Karpas-422 (cell line): ENCODE measurements at regions not wholly inside any gene's neighbourhood (a gene's known extent, or its start where the extent isn't known, plus 50 kb on each side); places are given as distances from the start of the nearest gene placed in this dataset.
"Not testable (repeated sequence)": the region's sequence is repeated elsewhere in the genome, so short reads cannot be mapped to it uniquely, and the experiment has no call there.

Source experiments
- DNase-seq: peaks from one replicate; pipeline ENCODE4 v3.0.0-alpha.2; 2015
- H2AFZ ChIP-seq: fragments of 200-600 bp; sonication (generic); 2 replicates; pipeline ENCODE4 v1.6.1; 2014; ENCODE audit warnings: antibody characterized with exemption, low read length, mixed read lengths
- H3K27ac ChIP-seq: fragments of 200-600 bp; sonication (generic); 2 replicates; pipeline ENCODE4 v1.5.1; 2014; ENCODE audit warnings: mild to moderate bottlenecking, low read length, moderate library complexity
- H3K27me3 ChIP-seq: fragments of 200-600 bp; sonication (generic); 2 replicates; pipeline ENCODE4 v1.6.1; 2014; ENCODE audit warnings: low read length, mixed read lengths
- H3K36me3 ChIP-seq: fragments of 200-600 bp; sonication (generic); 2 replicates; pipeline ENCODE4 v1.6.1; 2014; ENCODE audit warnings: low read length, mixed read lengths; ENCODE audit not compliant: insufficient read depth
- H3K4me1 ChIP-seq: fragments of 200-600 bp; sonication (generic); 2 replicates; pipeline ENCODE4 v1.6.1; 2014; ENCODE audit warnings: mild to moderate bottlenecking, low read length, mixed read lengths
- H3K4me2 ChIP-seq: fragments of 200-600 bp; sonication (generic); 2 replicates; pipeline ENCODE4 v1.6.1; 2014; ENCODE audit warnings: low read length, low read depth, mild to moderate bottlenecking; ENCODE audit not compliant: poor library complexity, severe bottlenecking
- H3K4me3 ChIP-seq: fragments of 200-600 bp; sonication (generic); 2 replicates; pipeline ENCODE4 v1.5.1; 2014; ENCODE audit warnings: mild to moderate bottlenecking, antibody characterized with exemption, low read length, mixed read lengths
- H3K79me2 ChIP-seq: fragments of 200-600 bp; sonication (generic); 2 replicates; pipeline ENCODE4 v1.6.1; 2014; ENCODE audit warnings: mild to moderate bottlenecking, low read length, mixed read lengths
- H3K9ac ChIP-seq: fragments of 200-600 bp; sonication (generic); 2 replicates; pipeline ENCODE4 v1.6.0; 2014; ENCODE audit warnings: low read length
- H3K9me2 ChIP-seq: fragments of 200-600 bp; sonication (generic), shearing (Covaris generic); replicated peaks from 2 replicates; pipeline ENCODE4 v1.6.0; 2014; ENCODE audit warnings: mild to moderate bottlenecking, low read length, moderate library complexity; ENCODE audit not compliant: insufficient read depth
- H3K9me3 ChIP-seq: fragments of 300-700, 200-600 bp; sonication (generic); 2 replicates; pipeline ENCODE4 v1.6.1; 2014; ENCODE audit warnings: low read length, mixed read lengths
- H4K20me1 ChIP-seq: fragments of 200-600 bp; sonication (generic); 2 replicates; pipeline ENCODE4 v1.6.1; 2014; ENCODE audit warnings: mild to moderate bottlenecking, antibody characterized with exemption, low read length, low read depth; ENCODE audit not compliant: insufficient read depth

- Histone ChIP-seq H3K36me3 (no peaks in the 10 kb centered on the region), H2AFZ (no peak overlapping the region), H3K4me2 (no peak overlapping the region), H3K79me2 (no peaks in the 10 kb centered on the region), H3K27me3 (no peaks in the 10 kb centered on the region), H3K9me2 (no peaks in the 10 kb centered on the region), H3K4me1 (no peaks in the 10 kb centered on the region), H3K9me3 (peaks cover 13% of the 10 kb centered on the region; the same call in 1 of the 2 replicates), H3K27ac (no peak overlapping the region), H4K20me1 (no peaks in the 10 kb centered on the region), H3K4me3 (no peak overlapping the region), H3K9ac (no peak overlapping the region)
- no peak for DNase-seq
Measured at GRCh38 chr3:22691856-22692628, 511.1 kb upstream of the UBE2E2 start.

DNA sequence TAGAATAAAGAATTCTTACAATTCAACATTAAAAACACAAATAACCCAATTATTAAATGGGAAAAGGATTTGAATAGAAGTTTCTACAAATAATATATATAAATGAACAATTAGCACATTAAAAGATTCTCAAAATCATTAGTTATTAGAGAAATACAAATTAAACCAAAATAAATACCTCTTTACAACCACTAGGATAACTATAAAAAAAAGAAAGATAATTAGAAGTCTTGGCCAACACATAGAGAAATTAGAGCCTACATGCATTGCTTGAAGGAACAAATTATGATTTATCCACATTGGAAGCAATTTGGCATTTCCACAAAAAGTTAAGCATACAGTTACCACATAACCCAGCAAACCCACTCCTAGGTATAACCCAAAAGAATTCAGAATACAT lies 502.3 kb upstream of the UBE2E2 start:
- Histone ChIP-seq H3K9me3 (peaks cover 8% of the 10 kb centered on the region; the same call in 1 of the 2 replicates), H4K20me1 (no peaks in the 10 kb centered on the region), H3K36me3 (no peaks in the 10 kb centered on the region)

DNA sequence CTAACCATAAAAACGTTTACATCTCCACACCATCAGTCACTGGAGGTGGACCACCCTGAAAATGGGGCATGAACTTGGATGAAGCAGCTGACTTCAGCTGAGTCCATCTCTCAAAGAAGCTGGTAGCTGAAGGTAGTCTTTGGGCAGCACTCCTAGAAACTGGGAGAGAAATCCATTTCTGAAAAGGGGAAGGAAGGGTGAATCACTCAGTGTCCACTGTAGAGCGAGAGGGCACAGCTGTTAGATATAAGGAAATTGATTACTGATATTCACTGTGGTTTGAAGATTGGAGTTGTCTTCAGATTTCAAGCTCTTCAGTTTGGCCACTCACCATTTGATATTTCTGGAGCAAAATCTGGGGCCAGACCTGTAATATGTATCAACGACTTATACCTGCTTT lies 499.0 kb upstream of the UBE2E2 start:
- Histone ChIP-seq H3K4me2 (no peak overlapping the region), H3K27me3 (no peaks in the 10 kb centered on the region), H3K4me3 (no peak overlapping the region), H4K20me1 (no peaks in the 10 kb centered on the region), H3K9me3 (no peaks in the 10 kb centered on the region; the same call in 1 of the 2 replicates), H3K27ac (no peak overlapping the region), H2AFZ (no peak overlapping the region), H3K9me2 (no peaks in the 10 kb centered on the region), H3K79me2 (no peaks in the 10 kb centered on the region), H3K36me3 (no peaks in the 10 kb centered on the region), H3K9ac (no peak overlapping the region), H3K4me1 (no peaks in the 10 kb centered on the region)
- no peak for DNase-seq

More for the DNA sequence above, 502.3 kb upstream of the UBE2E2 start:
- no peaks in the 10 kb centered on the region for H3K4me1 ChIP-seq
- H3K9ac ChIP-seq, result no peak overlapping the region
- no peak overlapping the region for H3K4me2 ChIP-seq
- H3K9me2 ChIP-seq, result no peaks in the 10 kb centered on the region
- H3K27ac ChIP-seq, result no peak overlapping the region
- H3K4me3 ChIP-seq, result no peak overlapping the region
- no peaks in the 10 kb centered on the region for H3K27me3 ChIP-seq
- H2AFZ ChIP-seq, result no peak overlapping the region
- no peak for DNase-seq
- H3K79me2 ChIP-seq, result no peaks in the 10 kb centered on the region

DNA sequence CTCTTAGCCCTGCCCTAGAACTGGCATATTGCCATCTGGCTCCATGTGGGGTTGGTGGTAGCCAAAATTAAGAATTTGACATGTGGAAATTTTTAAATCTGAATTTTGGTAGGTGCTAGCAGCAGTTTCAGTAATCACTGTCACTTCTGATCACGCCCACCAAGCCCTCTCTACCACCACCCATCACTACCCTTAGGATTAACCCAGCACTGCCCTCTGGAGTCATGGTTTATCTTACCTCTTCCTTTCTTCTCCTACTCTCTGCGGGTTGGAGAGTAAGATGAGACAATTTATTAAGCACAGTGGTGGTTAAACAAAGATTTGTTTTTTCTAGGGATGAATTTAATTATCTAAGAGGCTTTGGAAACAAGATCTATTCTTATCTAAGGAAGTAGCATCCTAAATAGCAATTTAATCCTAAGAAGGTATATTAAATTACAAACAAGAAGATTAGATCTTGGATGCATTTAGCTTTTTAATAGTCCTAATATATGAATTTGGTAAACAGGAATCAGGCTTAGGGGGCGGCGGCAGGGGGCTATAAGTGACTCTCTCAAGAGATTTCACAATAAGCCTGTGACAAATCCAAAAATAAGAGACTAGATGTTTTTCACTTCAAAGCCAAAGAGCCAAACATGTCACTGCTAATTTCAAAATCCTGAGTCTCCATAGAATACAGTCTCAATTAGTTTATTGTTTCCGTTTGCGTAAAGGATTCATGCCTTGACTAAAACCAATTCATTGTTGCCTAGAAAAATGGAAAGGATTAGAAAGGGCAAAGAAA lies 498.4 kb upstream of the UBE2E2 start:
- no peak for DNase-seq
- H3K27me3 ChIP-seq, result no peaks in the 10 kb centered on the region
- H4K20me1 ChIP-seq, result no peaks in the 10 kb centered on the region
- no peaks in the 10 kb centered on the region for H3K9me2 ChIP-seq
- H3K9me3 ChIP-seq, result no peaks in the 10 kb centered on the region; the same call in 1 of the 2 replicates
- H3K27ac ChIP-seq, result no peak overlapping the region
- H3K4me2 ChIP-seq, result no peak overlapping the region
- no peaks in the 10 kb centered on the region for H3K36me3 ChIP-seq
- no peak overlapping the region for H3K9ac ChIP-seq
- no peak overlapping the region for H3K4me3 ChIP-seq
- no peaks in the 10 kb centered on the region for H3K79me2 ChIP-seq
- no peaks in the 10 kb centered on the region for H3K4me1 ChIP-seq
- H2AFZ ChIP-seq, result no peak overlapping the region

- not testable (repeated sequence) for H3K9ac ChIP-seq
Measured at GRCh38 chr3:22706922-22707321, 496.2 kb upstream of the UBE2E2 start.

DNA sequence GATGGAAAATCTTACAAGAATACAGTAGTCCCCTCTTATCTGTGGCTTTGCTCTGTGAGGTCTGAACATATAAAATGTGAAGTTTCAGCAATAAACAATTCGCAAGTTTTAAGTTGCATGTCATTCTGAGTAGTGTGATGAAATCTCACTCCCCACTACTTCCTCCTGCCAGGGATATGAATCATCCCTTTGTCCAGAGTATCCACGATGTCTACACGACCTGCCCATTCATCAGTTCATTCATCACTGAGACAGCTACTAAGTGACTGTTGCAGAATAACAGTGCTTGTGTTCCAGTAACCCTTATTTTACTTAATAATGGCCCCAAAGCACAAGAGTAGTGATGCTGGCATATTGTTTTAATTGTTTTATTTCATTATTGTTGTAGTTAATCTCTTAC lies 489.2 kb upstream of the UBE2E2 start:
- Histone ChIP-seq H3K4me1 (no peaks in the 10 kb centered on the region), H3K9me3 (no peaks in the 10 kb centered on the region), H2AFZ (no peak overlapping the region), H3K9me2 (no peaks in the 10 kb centered on the region), H4K20me1 (no peaks in the 10 kb centered on the region), H3K27me3 (no peaks in the 10 kb centered on the region), H3K9ac (no peak overlapping the region), H3K4me2 (no peak overlapping the region), H3K4me3 (no peak overlapping the region), H3K27ac (no peak overlapping the region), H3K79me2 (no peaks in the 10 kb centered on the region), H3K36me3 (no peaks in the 10 kb centered on the region)
- no peak for DNase-seq

More at GRCh38 chr3:22706922-22707321, 496.2 kb upstream of the UBE2E2 start:
- not testable (repeated sequence) for H3K4me2 ChIP-seq, H3K27ac ChIP-seq, H3K79me2 ChIP-seq, H3K9me3 ChIP-seq, H3K4me3 ChIP-seq, H4K20me1 ChIP-seq, H3K36me3 ChIP-seq, H3K4me1 ChIP-seq, H2AFZ ChIP-seq, H3K27me3 ChIP-seq, H3K9me2 ChIP-seq, DNase-seq

DNA sequence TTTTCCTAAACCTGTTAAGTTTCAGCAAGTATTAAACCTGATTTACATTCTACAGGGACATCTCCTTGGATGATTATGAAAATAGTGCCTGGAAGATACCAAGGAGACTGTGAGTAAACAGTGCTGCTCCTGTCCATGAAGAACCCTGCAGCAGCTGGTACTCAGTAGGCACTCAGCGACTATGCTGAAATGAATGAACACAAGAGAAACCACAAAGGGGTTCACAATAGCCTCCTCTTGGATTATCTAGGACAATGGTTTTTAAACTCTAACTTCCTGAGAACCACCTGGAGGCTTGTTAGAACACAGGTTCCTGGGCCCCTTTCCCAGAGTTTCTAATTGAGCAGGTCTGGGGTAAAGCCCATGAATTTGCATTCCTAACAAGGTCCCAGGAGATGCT lies 488.4 kb upstream of the UBE2E2 start:
- Histone ChIP-seq H3K4me1 (no peaks in the 10 kb centered on the region), H3K36me3 (no peaks in the 10 kb centered on the region), H3K4me3 (no peak overlapping the region), H4K20me1 (no peaks in the 10 kb centered on the region), H3K79me2 (no peaks in the 10 kb centered on the region), H2AFZ (no peak overlapping the region), H3K9me3 (no peaks in the 10 kb centered on the region), H3K9me2 (no peaks in the 10 kb centered on the region), H3K4me2 (no peak overlapping the region), H3K27ac (no peak overlapping the region), H3K27me3 (no peaks in the 10 kb centered on the region), H3K9ac (no peak overlapping the region)
- DNase-seq, result no peak

DNA sequence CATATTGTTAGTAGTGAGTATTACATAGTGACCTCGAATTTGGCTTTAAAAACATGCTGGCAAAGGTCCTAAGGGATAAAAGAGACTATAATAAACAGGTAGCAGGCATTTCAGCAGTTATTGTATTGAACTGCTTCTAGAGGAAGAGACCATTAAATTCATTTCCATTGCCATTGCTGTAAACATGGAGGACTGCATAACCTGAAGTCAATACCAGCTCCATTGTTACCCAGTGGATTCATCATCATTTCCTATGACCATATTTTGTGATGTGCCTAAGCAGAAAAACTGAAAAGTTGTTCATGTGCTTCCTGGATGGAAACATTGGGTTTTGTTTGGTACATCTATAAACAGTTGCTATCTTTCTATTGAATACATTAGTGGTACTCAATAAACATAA lies 482.5 kb upstream of the UBE2E2 start:
- H3K4me1 ChIP-seq, result no peaks in the 10 kb centered on the region
- no peaks in the 10 kb centered on the region for H3K9me2 ChIP-seq
- H3K27me3 ChIP-seq, result no peaks in the 10 kb centered on the region
- H2AFZ ChIP-seq, result no peak overlapping the region
- no peak for DNase-seq
- H3K9me3 ChIP-seq, result peaks cover under 1% of the 10 kb centered on the region; the same call in 1 of the 2 replicates
- no peak overlapping the region for H3K9ac ChIP-seq
- no peaks in the 10 kb centered on the region for H3K36me3 ChIP-seq
- H4K20me1 ChIP-seq, result no peaks in the 10 kb centered on the region
- no peak overlapping the region for H3K27ac ChIP-seq
- no peak overlapping the region for H3K4me3 ChIP-seq
- H3K79me2 ChIP-seq, result no peaks in the 10 kb centered on the region
- no peak overlapping the region for H3K4me2 ChIP-seq
